HCT116 (cell line): ENCODE measurements at regions not wholly inside any gene's neighbourhood (a gene's known extent, or its start where the extent isn't known, plus 50 kb on each side); places are given as distances from the start of the nearest gene placed in this dataset.

ENCODE experiments used
- ATAC-seq: fragments of 200-7000 bp; cut with Tn5 transposase; 2 replicates; pipeline ENCODE4 v1.9.1; 2020; ENCODE audit warnings: mild to moderate bottlenecking, moderate library complexity
- BruUV-seq: library from RNA; stranded (reverse); fragments of 400-500 nt; replicated peaks from 2 replicates; lab custom pipeline; 2021; lab: Mats Ljungman, UMichigan
- CTCF ChIA-PET: fragments of 300-600 bp; sonication (Branson Sonifier 250); formaldehyde crosslinking; loops from one replicate; lab custom pipeline; 2021; ENCODE audit warnings: antibody characterized with exemption; lab: Charles Lee
- POLR2A ChIA-PET: fragments of 300-600, 350-600 bp; sonication (Branson Sonifier 250); formaldehyde crosslinking; loops from one replicate; lab custom pipeline; 2021; ENCODE audit warnings: antibody characterized with exemption; lab: Charles Lee
- RAD21 ChIA-PET, 2 experiments: fragments of 300-600 bp; sonication (Branson Sonifier 250); formaldehyde crosslinking; loops; one replicate each; lab custom pipeline; 2023; ENCODE audit warnings: low total read pairs in 2 of 2; ENCODE audit not compliant: uncharacterized antibody in 2 of 2, unreplicated experiment in 2 of 2, low non-redundant PET in 1 of 2; lab: Charles Lee
- DNase-seq: peaks from one replicate; pipeline ENCODE4 v3.0.0-alpha.2; 2010; ENCODE audit warnings: low read depth, low spot score
- H2AFZ ChIP-seq: fragments of 200-600 bp; shearing (Covaris generic), sonication (generic); 2 replicates; pipeline ENCODE4 v1.6.1; 2017; ENCODE audit warnings: low read depth, mixed run types, mixed read lengths, antibody characterized with exemption, low read length; ENCODE audit not compliant: poor library complexity, severe bottlenecking
- H3K27ac ChIP-seq: 2 replicates; pipeline ENCODE4 v1.5.1; 2012; ENCODE audit warnings: low read depth, low read length
- H3K27me3 ChIP-seq: fragments of 200-600 bp; sonication (generic); 2 replicates; pipeline ENCODE4 v1.6.1; 2016; ENCODE audit warnings: mixed run types, low read length, mixed read lengths; ENCODE audit not compliant: insufficient read depth
- H3K36me3 ChIP-seq, 2 experiments: fragments of 200-500 bp in 1 of 2; fragments of 200-600 bp in 1 of 2; sonication (Bioruptor generic) in 1 of 2; sonication (generic) in 1 of 2; 2 replicates each; pipeline versions ENCODE4 v1.5.1 to v1.6.1; 2014 to 2016; ENCODE audit warnings: low read length in 2 of 2, inconsistent platforms in 1 of 2, mixed read lengths in 1 of 2, mixed run types in 1 of 2; ENCODE audit not compliant: insufficient read depth in 2 of 2, control insufficient read depth in 1 of 2
- H3K4me1 ChIP-seq, 2 experiments: fragments of 200-600 bp in 1 of 2; sonication (generic) in 1 of 2; 2 replicates each; pipeline versions ENCODE4 v1.5.1 to v1.6.1; 2012 to 2017; ENCODE audit warnings: low read length in 2 of 2, inconsistent platforms in 1 of 2, mild to moderate bottlenecking in 1 of 2, mixed read lengths in 1 of 2, mixed run types in 1 of 2, moderate library complexity in 1 of 2; ENCODE audit not compliant: insufficient read depth in 2 of 2, control insufficient read depth in 1 of 2
- H3K4me2 ChIP-seq: fragments of 200-600 bp; sonication (generic); 2 replicates; pipeline ENCODE4 v1.6.1; 2017; ENCODE audit warnings: mixed run types, low read length, mixed read lengths
- H3K4me3 ChIP-seq, 2 experiments: fragments of 200-600 bp in 1 of 2; sonication (generic) in 1 of 2; replicated peaks in 1 of 2; 2 replicates each; pipeline ENCODE4 v1.5.1; 2011 to 2016; ENCODE audit warnings: low read length in 2 of 2, control low read depth in 1 of 2, low read depth in 1 of 2, mild to moderate bottlenecking in 1 of 2, mixed read lengths in 1 of 2, mixed run types in 1 of 2
- H3K79me2 ChIP-seq: fragments of 200-600 bp; sonication (generic); 2 replicates; pipeline ENCODE4 v1.6.1; 2017; ENCODE audit warnings: mild to moderate bottlenecking, mixed run types, low read length, moderate library complexity, mixed read lengths; ENCODE audit not compliant: insufficient read depth
- H3K9ac ChIP-seq: fragments of 200-600 bp; sonication (generic); 2 replicates; pipeline ENCODE4 v1.6.1; 2016; ENCODE audit warnings: low read length, mixed read lengths
- H3K9me2 ChIP-seq: fragments of 200-600 bp; sonication (generic), shearing (Covaris generic); 2 replicates; pipeline ENCODE4 v1.6.1; 2017; ENCODE audit warnings: mixed run types, mild to moderate bottlenecking, moderate library complexity; ENCODE audit not compliant: insufficient read depth
- H3K9me3 ChIP-seq, 2 experiments: fragments of 200-500 bp in 1 of 2; fragments of 200-600 bp in 1 of 2; sonication (Bioruptor generic) in 1 of 2; sonication (generic) in 1 of 2; 2 replicates each; pipeline ENCODE4 v1.6.1; 2014 to 2017; ENCODE audit warnings: low read length in 2 of 2, mixed read lengths in 2 of 2, inconsistent platforms in 1 of 2, low read depth in 1 of 2, mild to moderate bottlenecking in 1 of 2, mixed run types in 1 of 2, moderate library complexity in 1 of 2; ENCODE audit not compliant: control insufficient read depth in 1 of 2, insufficient read depth in 1 of 2
- H4K20me1 ChIP-seq: fragments of 200-600 bp; sonication (generic), shearing (Covaris generic); 2 replicates; pipeline ENCODE4 v1.6.1; 2017; ENCODE audit warnings: mixed run types, mild to moderate bottlenecking, moderate library complexity; ENCODE audit not compliant: insufficient read depth
- CBX3 ChIP-seq: IDR thresholded peaks from 2 replicates; pipeline ENCODE4 v1.6.1; 2012; ENCODE audit warnings: low read depth
- EZH2 ChIP-seq: fragments of 200-600 bp; sonication (generic); IDR thresholded peaks from 2 replicates; pipeline ENCODE4 v1.6.1; 2017; ENCODE audit warnings: antibody characterized with exemption, mixed run types
- EZH2phosphoT487 ChIP-seq: fragments of 200-600 bp; IDR thresholded peaks from 2 replicates; pipeline ENCODE4 v1.6.1; 2018; ENCODE audit warnings: antibody characterized with exemption, borderline replicate concordance
- JUND ChIP-seq: IDR thresholded peaks from 2 replicates; pipeline ENCODE4 v1.6.1; 2012
- MAX ChIP-seq: IDR thresholded peaks from 2 replicates; pipeline ENCODE4 v1.6.1; 2012
- RAD21 ChIP-seq: IDR thresholded peaks from 2 replicates; pipeline ENCODE4 v1.6.1; 2012; ENCODE audit warnings: low read depth, mild to moderate bottlenecking
- REST ChIP-seq: IDR thresholded peaks from 2 replicates; pipeline ENCODE4 v1.6.1; 2012; ENCODE audit warnings: low read depth
- SIN3A ChIP-seq: IDR thresholded peaks from 2 replicates; pipeline ENCODE4 v1.6.1; 2012; ENCODE audit warnings: low read depth
- TCF7L2 ChIP-seq: IDR thresholded peaks from 2 replicates; pipeline ENCODE4 v1.7.0; 2011; ENCODE audit warnings: borderline replicate concordance, inconsistent platforms; ENCODE audit not compliant: insufficient read depth, insufficient read length; ENCODE audit errors: extremely low read depth
- ZBTB33 ChIP-seq: IDR thresholded peaks from 2 replicates; pipeline ENCODE4 v1.6.1; 2011; ENCODE audit warnings: mild to moderate bottlenecking, low read length, moderate library complexity; ENCODE audit not compliant: insufficient replicate concordance; ENCODE audit errors: extremely low read depth
- ZFX ChIP-seq: fragments of 450-650 bp; IDR thresholded peaks from 2 replicates; pipeline ENCODE4 v1.6.1; 2017
- ZNF274 ChIP-seq: fragments of 200-500 bp; sonication (Bioruptor generic); IDR thresholded peaks from 2 replicates; pipeline ENCODE4 v1.6.1; 2014; ENCODE audit warnings: mild to moderate bottlenecking, low read depth, low read length, inconsistent platforms
- intact Hi-C: fragments of 100-400 bp; cut with micrococcal nuclease; formaldehyde crosslinking; loops from 2 replicates; pipeline ENCODE4 v1.10.0; 2022

- no peaks in the 10 kb centered on the region; a peak in 1 of 4 replicates for H3K9me3 ChIP-seq
- H3K4me3 ChIP-seq, result no peak overlapping the region
- POLR2A ChIA-PET, result no interaction called here
- RAD21 ChIA-PET, result no interaction called here
- intact Hi-C loops, result no loop called here
- no peaks in the 10 kb centered on the region for H3K27me3 ChIP-seq
- H3K79me2 ChIP-seq, result no peaks in the 10 kb centered on the region
- H3K4me2 ChIP-seq, result no peak overlapping the region
- no peak overlapping the region for H2AFZ ChIP-seq
- no peak overlapping the region for H3K27ac ChIP-seq
- no peak for TF ChIP-seq REST
- no peak for TF ChIP-seq CBX3
- TF ChIP-seq EZH2phosphoT487, result no peak
- no peak for TF ChIP-seq SIN3A
- TF ChIP-seq ZFX, result no peak
- no peak for TF ChIP-seq ZNF274
- TF ChIP-seq TCF7L2, result no peak
- no peak for TF ChIP-seq MAX
- no peak for TF ChIP-seq JUND
- no peak for TF ChIP-seq RAD21
- no peak for TF ChIP-seq EZH2
- TF ChIP-seq ZBTB33, result no peak
- H3K9ac ChIP-seq, result no peak overlapping the region
- no peaks in the 10 kb centered on the region for H3K36me3 ChIP-seq
- no peaks in the 10 kb centered on the region for H3K4me1 ChIP-seq
- BruUV-seq, result no TSS peak
- ATAC-seq (no peak), DNase-seq (no peak)
- H3K9me2 ChIP-seq, result no peaks in the 10 kb centered on the region
- CTCF ChIA-PET, result no interaction called here
- H4K20me1 ChIP-seq, result no peaks in the 10 kb centered on the region
Observed at GRCh38 chr11:71146846-71147245, 105.5 kb downstream of the SHANK2 start.
